DOHH2 (cell line): ENCODE measurements at regions not wholly inside any gene's neighbourhood (a gene's known extent, or its start where the extent isn't known, plus 50 kb on each side); places are given as distances from the start of the nearest gene placed in this dataset.

Experiments
- EZH2phosphoT487 ChIP-seq: fragments of 200-600 bp; sonication (generic); IDR thresholded peaks from 2 replicates; pipeline ENCODE4 v1.6.1; 2017; ENCODE audit warnings: borderline replicate concordance, mild to moderate bottlenecking, antibody characterized with exemption, low read length, moderate library complexity, mixed read lengths
- TF ChIP-seq, protein P1 (sequence below): fragments of 200-600 bp; sonication (generic); IDR thresholded peaks from one replicate; pipeline ENCODE4 v1.5.1; 2014; ENCODE audit warnings: antibody characterized with exemption, mild to moderate bottlenecking, low read depth, low read length; ENCODE audit not compliant: poor library complexity, severe bottlenecking

DNA sequence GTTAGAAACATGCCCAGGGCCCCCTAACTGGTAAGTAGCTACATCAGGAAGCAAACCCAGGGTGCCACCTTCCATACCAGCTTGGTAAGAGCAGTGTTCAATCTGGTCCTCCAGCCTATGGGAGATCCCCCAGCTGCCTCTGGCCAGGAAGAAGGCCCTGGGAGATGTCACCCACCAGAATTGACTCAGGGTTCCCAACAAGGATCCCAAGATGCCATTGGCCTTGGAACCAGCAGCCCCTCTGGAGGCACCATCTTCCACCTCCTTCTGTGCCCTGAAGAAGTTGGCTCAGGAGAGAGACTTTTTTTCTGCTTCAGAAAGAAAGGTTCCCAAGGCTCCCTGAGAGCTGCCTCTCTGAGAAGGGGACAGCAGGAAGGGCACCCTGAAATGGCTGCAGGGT lies 56.6 kb upstream of the IL17B start:
- TF ChIP-seq, protein P1, sequence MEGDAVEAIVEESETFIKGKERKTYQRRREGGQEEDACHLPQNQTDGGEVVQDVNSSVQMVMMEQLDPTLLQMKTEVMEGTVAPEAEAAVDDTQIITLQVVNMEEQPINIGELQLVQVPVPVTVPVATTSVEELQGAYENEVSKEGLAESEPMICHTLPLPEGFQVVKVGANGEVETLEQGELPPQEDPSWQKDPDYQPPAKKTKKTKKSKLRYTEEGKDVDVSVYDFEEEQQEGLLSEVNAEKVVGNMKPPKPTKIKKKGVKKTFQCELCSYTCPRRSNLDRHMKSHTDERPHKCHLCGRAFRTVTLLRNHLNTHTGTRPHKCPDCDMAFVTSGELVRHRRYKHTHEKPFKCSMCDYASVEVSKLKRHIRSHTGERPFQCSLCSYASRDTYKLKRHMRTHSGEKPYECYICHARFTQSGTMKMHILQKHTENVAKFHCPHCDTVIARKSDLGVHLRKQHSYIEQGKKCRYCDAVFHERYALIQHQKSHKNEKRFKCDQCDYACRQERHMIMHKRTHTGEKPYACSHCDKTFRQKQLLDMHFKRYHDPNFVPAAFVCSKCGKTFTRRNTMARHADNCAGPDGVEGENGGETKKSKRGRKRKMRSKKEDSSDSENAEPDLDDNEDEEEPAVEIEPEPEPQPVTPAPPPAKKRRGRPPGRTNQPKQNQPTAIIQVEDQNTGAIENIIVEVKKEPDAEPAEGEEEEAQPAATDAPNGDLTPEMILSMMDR: no peak
- TF ChIP-seq EZH2phosphoT487: no peak
